Fibroblast of skin of left quadriceps (primary cell): ENCODE measurements at regions not wholly inside any gene's neighbourhood (a gene's known extent, or its start where the extent isn't known, plus 50 kb on each side); places are given as distances from the start of the nearest gene placed in this dataset.
A peak's percentile ranks its signal among the peaks of the same experiment; 100 is the strongest.

Experiments
- DNase-seq, 2 experiments: peaks; one replicate each; pipeline ENCODE4 v3.0.0-alpha.2; 2013; ENCODE audit warnings: low read depth in 2 of 2

- DNase-seq, result peak; percentile 89 to 90
These were observed 83.4 kb downstream of the FAM43A start for GRCh38 chr3:194769020-194769643.

DNA sequence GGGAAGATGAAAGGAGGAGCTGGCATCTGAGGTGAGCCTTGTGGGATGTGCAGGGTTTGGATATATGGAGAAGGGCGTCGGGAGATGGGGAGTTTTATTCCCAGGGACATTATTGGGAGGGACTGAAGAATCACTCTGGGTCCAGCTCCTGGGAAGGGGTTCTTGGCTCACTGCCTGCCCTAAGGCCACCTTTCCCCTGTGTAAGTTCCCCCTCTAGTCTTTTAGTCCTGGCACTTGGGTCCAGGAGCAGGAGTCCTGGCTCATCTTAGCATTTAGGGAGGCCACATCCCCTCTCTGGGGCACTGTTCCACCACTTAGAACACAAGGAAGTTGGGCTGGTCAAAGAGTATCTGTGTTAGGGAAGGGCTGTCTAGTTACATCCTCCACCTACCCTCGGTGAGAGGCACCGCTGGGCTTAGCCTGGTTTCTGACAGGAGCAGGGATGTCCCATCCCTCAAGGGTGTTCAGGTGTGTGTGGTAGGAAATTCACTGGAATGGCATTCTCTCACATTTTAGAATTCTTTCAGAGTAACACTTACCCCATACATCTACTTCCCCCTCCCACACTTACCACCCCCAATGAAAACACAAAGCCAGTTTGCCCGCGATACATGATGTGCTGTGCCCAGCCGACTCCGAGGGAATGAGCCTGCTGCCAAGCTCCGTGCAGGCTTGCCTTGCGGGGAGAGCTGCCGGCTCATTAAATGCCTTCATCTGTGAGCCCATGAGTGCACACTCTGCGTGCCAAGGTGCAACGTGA is 86.7 kb downstream of the FAM43A start:
- no peak for DNase-seq

DNA sequence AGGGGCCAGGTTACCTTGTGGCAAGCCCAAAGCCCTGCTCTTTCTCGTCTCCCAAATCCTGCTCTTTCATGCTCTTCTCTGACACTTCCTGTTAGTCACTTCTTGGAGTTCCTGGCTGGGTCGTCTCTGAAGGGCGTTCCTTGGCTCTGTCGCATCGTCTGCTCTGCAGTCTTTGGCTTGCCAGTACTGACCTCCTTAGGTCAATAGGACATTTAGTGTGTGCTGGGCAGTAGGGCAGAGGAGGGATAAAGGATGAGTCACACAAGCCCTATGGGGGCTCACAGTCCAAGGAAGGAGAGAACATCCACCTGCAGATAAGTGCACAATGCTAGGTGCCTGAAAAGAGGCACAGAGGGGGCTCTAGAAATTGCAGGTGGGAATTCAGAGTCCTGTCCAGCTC is 87.5 kb downstream of the FAM43A start:
- DNase-seq, result no peak

- no peak for DNase-seq
These were observed 88.2 kb downstream of the FAM43A start for GRCh38 chr3:194773771-194774455.

DNA sequence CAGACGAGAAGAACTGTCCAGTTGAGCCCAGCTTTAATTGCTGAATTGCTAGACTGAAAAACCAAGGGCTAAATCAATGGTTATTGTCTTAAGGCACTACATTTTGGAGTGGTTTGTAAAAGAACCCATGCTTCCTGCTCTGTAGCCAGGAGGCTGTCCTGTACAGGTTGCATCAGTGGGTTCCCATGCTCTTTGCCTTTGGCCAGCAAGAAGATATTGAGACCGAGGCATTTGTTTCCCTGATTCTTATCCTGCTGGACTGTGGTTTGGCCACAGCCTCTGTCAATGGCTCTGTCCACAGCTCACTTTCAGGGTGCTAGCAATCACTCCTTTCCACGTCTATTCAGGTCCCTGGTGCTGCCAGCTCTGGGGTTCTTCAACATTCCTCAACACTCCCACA is 89.6 kb downstream of the FAM43A start:
- no peak for DNase-seq

- DNase-seq, result no peak
These were observed 90.0 kb downstream of the FAM43A start for GRCh38 chr3:194775731-194776130.

GRCh38 chr3:194777729-194778128 is 92.0 kb downstream of the FAM43A start:
- DNase-seq, result no peak

DNA sequence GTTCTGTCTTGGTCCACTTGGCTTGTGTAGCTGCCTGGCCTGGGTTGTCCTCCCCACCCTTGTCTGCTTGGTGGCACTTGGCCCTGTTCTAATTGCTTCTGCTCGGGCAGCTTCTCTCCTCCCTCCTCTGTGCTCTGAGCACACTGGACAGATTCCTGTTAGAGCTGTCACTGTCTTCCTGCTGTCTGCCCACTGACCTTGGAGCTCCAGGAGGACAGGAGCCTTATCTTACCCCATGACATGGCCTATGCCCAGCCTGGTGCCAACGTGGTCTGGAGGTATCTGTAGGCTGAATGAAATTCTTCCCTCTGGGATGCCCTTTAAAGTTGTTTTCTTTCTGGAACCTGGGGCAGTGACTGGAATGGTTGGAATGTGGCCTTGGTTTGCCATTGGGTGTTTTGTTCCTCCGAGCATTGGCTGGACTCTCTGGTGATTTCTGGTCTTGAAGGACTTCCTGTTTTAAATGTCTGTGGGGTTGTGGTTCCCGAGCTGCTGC is 94.1 kb downstream of the FAM43A start:
- DNase-seq, result no peak

DNA sequence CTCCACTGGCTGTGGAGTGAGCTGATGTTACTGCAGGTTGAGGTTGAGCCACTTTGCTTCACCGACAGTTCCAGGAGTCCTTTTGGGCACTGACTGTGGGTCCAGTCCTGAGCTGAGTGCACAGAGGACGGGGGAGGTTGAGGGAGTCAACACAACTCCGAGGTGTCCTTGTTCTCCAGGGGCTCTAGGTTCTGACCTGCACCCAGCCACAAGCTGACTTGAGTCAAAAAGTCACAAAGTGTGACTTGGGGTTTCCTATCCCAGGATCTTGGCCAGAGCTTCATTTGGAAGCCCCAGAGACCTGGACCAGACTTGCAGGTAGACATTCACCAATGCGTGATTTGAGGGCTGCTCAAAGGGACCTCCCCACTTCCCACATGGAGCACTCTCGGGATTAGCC is 95.0 kb downstream of the FAM43A start:
- no peak for DNase-seq

DNA sequence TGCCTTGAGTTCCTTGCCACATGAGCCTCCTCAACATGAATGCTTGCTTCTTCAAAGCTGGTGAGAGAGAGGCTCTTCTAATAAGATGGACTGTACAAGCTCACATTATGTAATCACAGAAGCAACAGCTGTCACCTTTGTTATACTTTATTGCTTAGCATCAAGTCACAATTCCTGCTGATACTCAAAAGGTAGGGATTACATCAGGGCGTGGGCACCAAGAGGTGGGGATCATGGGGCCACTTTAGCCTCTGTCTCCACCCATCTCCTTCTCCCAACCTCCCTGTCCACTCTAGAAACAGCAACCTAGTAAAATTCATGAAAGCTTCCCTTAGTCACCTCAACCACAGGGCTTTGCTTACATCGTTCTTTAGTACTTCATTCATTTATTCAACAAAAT is 95.9 kb downstream of the FAM43A start:
- no peak for DNase-seq

DNA sequence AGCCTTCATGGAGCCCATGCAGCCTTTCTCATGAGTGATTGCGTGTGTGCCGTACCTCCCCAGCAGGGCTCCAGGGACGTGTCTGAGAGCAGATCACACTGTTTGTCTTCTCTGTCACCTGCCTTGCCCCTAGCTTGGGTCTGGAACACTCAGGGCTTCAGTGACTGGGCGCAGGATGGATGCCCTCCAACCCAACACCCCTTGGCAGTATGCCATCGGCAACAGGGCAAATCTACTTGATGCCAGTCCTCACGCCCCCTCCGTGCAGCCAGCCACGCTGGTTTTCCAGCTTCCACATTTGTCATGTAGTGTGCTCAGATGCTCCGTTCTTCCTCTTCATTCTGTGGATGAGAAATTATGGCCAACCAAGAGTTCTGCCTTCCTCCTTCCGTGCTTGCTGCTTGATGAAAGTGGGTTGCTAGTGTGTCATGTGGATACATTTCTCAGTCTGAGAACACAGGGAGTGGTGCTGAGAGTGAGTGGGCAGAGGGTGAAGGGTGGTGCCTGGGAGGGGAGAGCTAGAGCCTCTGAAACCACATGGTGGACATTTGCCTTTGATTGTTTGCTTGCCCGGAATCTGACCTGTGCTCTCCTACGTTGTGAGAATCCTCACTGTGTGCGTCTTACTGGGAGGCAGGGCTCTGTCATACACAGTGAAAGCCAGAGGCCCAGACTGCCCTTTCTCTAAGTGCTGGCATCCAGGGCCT is 97.2 kb downstream of the FAM43A start:
- no peak for DNase-seq

DNA sequence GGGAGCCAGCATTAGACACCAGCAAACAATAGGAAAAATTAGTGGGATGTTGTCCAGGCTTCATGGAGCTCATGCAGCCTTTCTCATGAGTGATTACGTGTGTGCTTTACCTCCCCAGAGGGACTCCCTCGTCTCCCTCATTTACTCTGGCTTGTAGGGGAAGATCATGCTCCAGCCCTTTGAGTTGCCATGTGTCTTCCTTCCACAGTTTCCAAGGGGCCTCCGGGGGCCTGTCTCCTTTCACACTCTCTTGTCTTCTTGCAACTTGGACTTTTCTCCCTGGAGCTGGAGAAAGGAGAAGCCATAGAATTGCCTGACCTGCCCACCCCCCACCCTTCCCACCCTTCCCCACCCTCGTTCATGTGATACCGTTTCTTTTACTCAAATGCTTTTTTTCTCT is 98.7 kb downstream of the FAM43A start:
- no peak for DNase-seq

GRCh38 chr3:194785315-194785714 is 99.6 kb downstream of the FAM43A start:
- DNase-seq, result no peak

GRCh38 chr3:194787072-194787471 is 101.4 kb downstream of the FAM43A start:
- DNase-seq, result no peak

- no peak for DNase-seq
These were observed 102.0 kb downstream of the FAM43A start for GRCh38 chr3:194787650-194788049.

- DNase-seq, result no peak
These were observed 106.7 kb downstream of the FAM43A start for GRCh38 chr3:194792368-194792767.

DNA sequence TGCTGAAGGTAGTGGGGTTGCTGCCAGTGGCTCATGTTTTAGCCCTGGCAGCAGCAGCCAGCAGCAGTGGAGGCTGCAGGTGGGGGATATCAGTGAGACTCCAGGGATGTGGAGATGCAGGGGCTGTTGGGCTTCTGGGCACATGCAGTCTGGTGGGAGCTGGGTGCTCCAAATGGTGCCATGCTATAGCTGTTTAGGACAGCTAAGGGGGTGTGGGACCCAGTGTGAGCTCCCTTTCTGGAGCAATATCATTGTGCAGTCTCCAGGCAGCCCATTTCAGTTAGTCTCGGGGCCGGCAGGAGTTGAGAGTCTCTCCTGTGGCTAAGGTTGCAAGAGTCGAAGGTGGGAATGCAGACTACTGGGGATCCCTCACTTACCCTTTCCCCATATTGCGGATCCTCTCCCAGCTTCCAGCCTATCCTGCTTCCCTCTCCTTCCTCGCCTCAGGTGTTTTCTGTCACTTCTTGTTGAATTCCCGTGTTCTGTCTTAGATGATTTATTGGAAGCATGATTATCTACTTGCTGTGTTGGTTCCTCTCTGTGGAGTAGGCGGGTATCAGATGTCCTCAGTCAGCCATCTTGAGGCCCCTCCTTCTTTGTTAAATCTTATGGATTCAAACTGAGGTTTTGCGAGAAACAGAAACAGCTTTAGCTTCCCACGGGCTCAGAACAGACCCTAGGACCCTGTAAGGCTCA is 112.0 kb downstream of the FAM43A start:
- DNase-seq, result no peak

- no peak for DNase-seq
These were observed 112.8 kb downstream of the FAM43A start for GRCh38 chr3:194798486-194798885.

- no peak for DNase-seq
These were observed 114.3 kb downstream of the FAM43A start for GRCh38 chr3:194800002-194800401.

GRCh38 chr3:194801461-194802432 is 116.1 kb downstream of the FAM43A start:
- no peak for DNase-seq
